Smooth muscle cell (in vitro differentiated cells): ENCODE measurements at regions not wholly inside any gene's neighbourhood (a gene's known extent, or its start where the extent isn't known, plus 50 kb on each side); places are given as distances from the start of the nearest gene placed in this dataset.

Source experiments
- DNase-seq: peaks from one replicate; lab custom pipeline; 2025; ENCODE audit not compliant: unreplicated experiment; lab: John Stamatoyannopoulos, UW
- H2AFZ ChIP-seq: fragments of 200-600 bp; sonication (generic); 2 replicates; pipeline ENCODE4 v1.6.0; 2016; ENCODE audit warnings: antibody characterized with exemption, low read depth, mild to moderate bottlenecking
- H3F3A ChIP-seq: fragments of 200-600 bp; sonication (generic); 2 replicates; pipeline ENCODE4 v1.6.0; 2017; ENCODE audit warnings: antibody characterized with exemption, low read depth
- H3K27ac ChIP-seq: fragments of 200-600 bp; sonication (generic); 2 replicates; pipeline ENCODE4 v1.5.1; 2016; ENCODE audit warnings: low read depth, mild to moderate bottlenecking
- H3K27me3 ChIP-seq: fragments of 200-600 bp; sonication (generic); 2 replicates; pipeline ENCODE4 v1.6.1; 2016; ENCODE audit warnings: low read depth, mild to moderate bottlenecking
- H3K36me3 ChIP-seq: fragments of 200-600 bp; sonication (generic); 2 replicates; pipeline ENCODE4 v1.5.1; 2016; ENCODE audit warnings: low read depth
- H3K4me1 ChIP-seq: fragments of 200-600 bp; sonication (generic); 2 replicates; pipeline ENCODE4 v1.5.1; 2016; ENCODE audit warnings: low read depth
- H3K4me2 ChIP-seq: fragments of 200-600 bp; sonication (generic); 2 replicates; pipeline ENCODE4 v1.6.0; 2016; ENCODE audit warnings: mild to moderate bottlenecking
- H3K4me3 ChIP-seq: fragments of 200-600 bp; sonication (generic); 2 replicates; pipeline ENCODE4 v1.5.1; 2016; ENCODE audit warnings: mild to moderate bottlenecking
- H3K79me2 ChIP-seq: fragments of 200-600 bp; sonication (generic); 2 replicates; pipeline ENCODE4 v1.6.0; 2016; ENCODE audit warnings: low read depth, mild to moderate bottlenecking
- H3K9ac ChIP-seq: fragments of 200-600 bp; sonication (generic); 2 replicates; pipeline ENCODE4 v1.6.0; 2016; ENCODE audit warnings: low read depth
- H3K9me3 ChIP-seq: fragments of 200-600 bp; sonication (generic); replicated peaks from 2 replicates; pipeline ENCODE4 v1.5.1; 2016; ENCODE audit warnings: low read depth
- H4K20me1 ChIP-seq: fragments of 200-600 bp; sonication (generic); 2 replicates; pipeline ENCODE4 v1.6.0; 2016; ENCODE audit warnings: low read depth
- WGBS: methylation state at CpG from one replicate; pipeline ENCODE4 v1.1.7; 2016; ENCODE audit warnings: low lambda C conversion rate; 5-methylcytosine and 5-hydroxymethylcytosine counted together
- TF ChIP-seq, protein P1 (sequence below): fragments of 200-600 bp; sonication (generic); IDR thresholded peaks from 2 replicates; pipeline ENCODE4 v1.5.1; 2017; ENCODE audit warnings: borderline replicate concordance, mild to moderate bottlenecking, antibody characterized with exemption; ENCODE audit not compliant: insufficient read depth, poor library complexity, severe bottlenecking

DNA sequence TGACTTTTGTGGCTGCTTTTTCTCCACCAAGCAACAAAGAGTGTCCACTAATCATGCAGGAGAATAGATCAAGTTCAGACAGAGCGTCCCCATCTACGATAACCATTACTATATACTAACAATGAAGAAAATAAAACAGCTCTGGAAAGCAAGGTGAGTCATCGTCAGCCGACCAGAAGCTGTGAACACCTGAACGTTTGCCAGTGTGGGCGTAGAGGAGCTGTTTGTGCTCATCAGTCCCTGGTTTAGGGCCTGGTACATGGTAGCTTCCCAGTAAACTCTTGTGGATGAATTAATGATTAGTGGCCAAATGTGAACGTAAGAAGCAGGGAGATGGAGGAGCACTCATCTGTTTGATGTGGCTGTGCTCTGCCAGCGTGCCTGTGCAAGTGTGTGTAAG, 180.7 kb downstream of the EVX1 start:
- DNase-seq: no peak
- Histone ChIP-seq H3K4me1 (no peaks in the 10 kb centered on the region), H3K4me3 (no peak overlapping the region), H2AFZ (no peak overlapping the region), H3K79me2 (no peaks in the 10 kb centered on the region), H3K27me3 (no peaks in the 10 kb centered on the region), H3K36me3 (no peaks in the 10 kb centered on the region), H3K4me2 (no peak overlapping the region), H3F3A (no peaks in the 10 kb centered on the region), H3K9me3 (no peaks in the 10 kb centered on the region), H3K27ac (no peak overlapping the region), H4K20me1 (no peaks in the 10 kb centered on the region), H3K9ac (no peak overlapping the region)
- WGBS: 74% methylated on average over 8 of the region's 8 CpGs
- TF ChIP-seq, protein P1, sequence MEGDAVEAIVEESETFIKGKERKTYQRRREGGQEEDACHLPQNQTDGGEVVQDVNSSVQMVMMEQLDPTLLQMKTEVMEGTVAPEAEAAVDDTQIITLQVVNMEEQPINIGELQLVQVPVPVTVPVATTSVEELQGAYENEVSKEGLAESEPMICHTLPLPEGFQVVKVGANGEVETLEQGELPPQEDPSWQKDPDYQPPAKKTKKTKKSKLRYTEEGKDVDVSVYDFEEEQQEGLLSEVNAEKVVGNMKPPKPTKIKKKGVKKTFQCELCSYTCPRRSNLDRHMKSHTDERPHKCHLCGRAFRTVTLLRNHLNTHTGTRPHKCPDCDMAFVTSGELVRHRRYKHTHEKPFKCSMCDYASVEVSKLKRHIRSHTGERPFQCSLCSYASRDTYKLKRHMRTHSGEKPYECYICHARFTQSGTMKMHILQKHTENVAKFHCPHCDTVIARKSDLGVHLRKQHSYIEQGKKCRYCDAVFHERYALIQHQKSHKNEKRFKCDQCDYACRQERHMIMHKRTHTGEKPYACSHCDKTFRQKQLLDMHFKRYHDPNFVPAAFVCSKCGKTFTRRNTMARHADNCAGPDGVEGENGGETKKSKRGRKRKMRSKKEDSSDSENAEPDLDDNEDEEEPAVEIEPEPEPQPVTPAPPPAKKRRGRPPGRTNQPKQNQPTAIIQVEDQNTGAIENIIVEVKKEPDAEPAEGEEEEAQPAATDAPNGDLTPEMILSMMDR: no peak

DNA sequence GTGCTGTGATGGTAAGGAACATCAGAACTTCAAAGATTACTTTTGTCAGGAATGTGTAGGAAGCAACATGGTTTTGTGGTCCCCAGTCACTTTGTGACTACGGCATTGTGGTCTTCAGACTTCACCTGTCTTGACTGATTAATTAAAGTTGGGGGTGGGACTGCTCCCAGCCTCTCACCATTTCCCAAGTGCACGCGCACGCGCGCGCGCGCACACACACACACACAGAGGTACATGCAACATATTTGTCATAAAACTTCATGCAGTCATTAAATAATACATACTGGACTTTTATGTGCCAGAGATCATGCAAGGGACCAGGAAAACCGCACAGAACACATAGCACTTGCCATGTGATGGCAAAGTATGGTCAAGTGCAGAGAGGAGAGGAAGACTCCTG, 181.2 kb downstream of the EVX1 start:
- DNase-seq: no peak
- Histone ChIP-seq H3F3A (no peaks in the 10 kb centered on the region), H3K4me3 (no peak overlapping the region), H3K36me3 (no peaks in the 10 kb centered on the region), H3K9me3 (no peaks in the 10 kb centered on the region), H3K4me2 (no peak overlapping the region), H2AFZ (no peak overlapping the region), H4K20me1 (no peaks in the 10 kb centered on the region), H3K27ac (no peak overlapping the region), H3K4me1 (no peaks in the 10 kb centered on the region), H3K9ac (no peak overlapping the region), H3K79me2 (no peaks in the 10 kb centered on the region), H3K27me3 (no peaks in the 10 kb centered on the region)
- TF ChIP-seq, protein P1: no peak
- WGBS: 82% methylated on average over 10 of the region's 10 CpGs

DNA sequence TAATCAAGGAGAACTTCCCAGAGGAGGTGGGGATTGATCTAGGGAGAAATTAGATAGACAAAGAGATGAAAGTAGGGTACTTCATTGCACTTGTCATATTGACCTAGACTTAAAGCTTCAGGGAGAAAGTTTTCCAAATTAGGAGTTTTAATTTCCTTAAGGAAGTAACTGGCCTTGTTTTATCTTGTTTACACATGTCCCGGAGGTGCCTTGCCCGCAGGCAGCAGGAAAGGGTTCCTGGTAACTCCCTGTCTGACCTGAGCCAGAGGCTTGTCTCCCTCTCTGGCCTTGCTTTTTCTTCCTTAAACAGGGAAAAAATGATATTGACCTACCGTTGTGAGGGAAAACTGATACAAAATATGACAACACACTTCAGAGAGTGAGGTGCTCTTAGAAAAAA, 181.6 kb downstream of the EVX1 start:
- no peak overlapping the region for H2AFZ ChIP-seq
- H3K9ac ChIP-seq: no peak overlapping the region
- no peaks in the 10 kb centered on the region for H4K20me1 ChIP-seq
- no peak for DNase-seq
- H3F3A ChIP-seq: no peaks in the 10 kb centered on the region
- no peaks in the 10 kb centered on the region for H3K79me2 ChIP-seq
- H3K27ac ChIP-seq: no peak overlapping the region
- H3K36me3 ChIP-seq: no peaks in the 10 kb centered on the region
- no peaks in the 10 kb centered on the region for H3K4me1 ChIP-seq
- no peak overlapping the region for H3K4me3 ChIP-seq
- WGBS: 70% methylated on average over 3 of the region's 3 CpGs
- TF ChIP-seq, protein P1: no peak
- H3K4me2 ChIP-seq: no peak overlapping the region
- H3K9me3 ChIP-seq: no peaks in the 10 kb centered on the region
- no peaks in the 10 kb centered on the region for H3K27me3 ChIP-seq

DNA sequence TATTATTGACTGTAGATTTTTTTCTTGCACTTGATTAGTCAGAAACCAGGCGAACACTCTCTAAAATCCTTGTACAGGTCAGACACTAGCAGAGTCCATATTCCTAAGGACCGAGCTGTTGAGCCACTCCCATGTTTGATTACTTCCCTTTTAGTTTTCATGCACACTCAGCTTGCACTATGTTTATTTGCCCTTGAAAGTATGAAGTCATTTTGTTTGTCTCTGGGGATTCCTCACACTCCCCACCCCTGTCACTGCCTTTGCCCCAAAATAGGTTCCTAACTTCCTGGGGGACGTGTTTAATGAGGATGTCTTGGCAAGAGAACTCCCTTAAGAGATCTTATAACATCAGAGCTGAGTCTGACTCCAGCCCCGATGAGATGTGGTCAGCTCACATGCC, 182.1 kb downstream of the EVX1 start:
- no peak overlapping the region for H3K27ac ChIP-seq
- WGBS: 80% methylated on average over 4 of the region's 4 CpGs
- no peaks in the 10 kb centered on the region for H3K36me3 ChIP-seq
- H3K9ac ChIP-seq: no peak overlapping the region
- H3K4me1 ChIP-seq: no peaks in the 10 kb centered on the region
- DNase-seq: no peak
- no peaks in the 10 kb centered on the region for H3F3A ChIP-seq
- TF ChIP-seq, protein P1: no peak
- no peaks in the 10 kb centered on the region for H4K20me1 ChIP-seq
- H2AFZ ChIP-seq: no peak overlapping the region
- H3K4me3 ChIP-seq: no peak overlapping the region
- no peaks in the 10 kb centered on the region for H3K9me3 ChIP-seq
- H3K27me3 ChIP-seq: no peaks in the 10 kb centered on the region
- H3K79me2 ChIP-seq: no peaks in the 10 kb centered on the region
- H3K4me2 ChIP-seq: no peak overlapping the region
